HUDEP-2 (cell line): ENCODE measurements at regions not wholly inside any gene's neighbourhood (a gene's known extent, or its start where the extent isn't known, plus 50 kb on each side); places are given as distances from the start of the nearest gene placed in this dataset.
A peak's percentile ranks its signal among the peaks of the same experiment; 100 is the strongest.

Experiments used
- DNase-seq, 76 experiments: peaks; one replicate each; lab custom pipeline; 2025; ENCODE audit not compliant: unreplicated experiment in 76 of 76; lab: John Stamatoyannopoulos, UW

DNA sequence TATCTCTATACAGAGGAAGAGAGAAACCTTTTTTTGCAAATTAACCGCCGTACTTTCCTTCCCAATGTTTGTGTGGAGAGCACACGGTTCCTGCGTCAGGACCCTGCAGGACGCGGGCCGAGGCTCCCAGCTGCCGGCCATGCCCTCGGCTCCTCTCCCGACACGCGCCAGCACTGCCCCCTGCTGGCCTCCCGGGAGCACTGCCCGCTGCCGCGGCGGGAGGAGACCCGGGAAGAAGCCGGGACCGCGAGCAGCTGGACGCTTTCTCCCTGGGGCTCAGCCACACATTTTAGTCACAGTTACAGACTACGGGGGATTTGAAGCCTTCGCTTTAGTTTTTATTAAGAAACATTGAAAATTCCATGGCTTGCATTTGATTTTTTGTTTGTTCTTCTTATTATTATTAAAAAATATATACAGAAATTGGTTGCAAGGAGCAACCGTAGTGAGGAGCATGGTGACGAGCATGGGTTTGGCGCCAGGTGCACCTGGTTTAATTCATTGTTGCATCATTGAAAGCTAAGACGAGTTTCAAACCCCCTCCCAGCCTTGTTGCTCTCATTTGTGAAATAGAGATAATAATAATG lies 401.2 kb downstream of the GALR1 start:
- peak in 60 of 76 experiments; percentile 1 to 81 (median 32) for DNase-seq

DNA sequence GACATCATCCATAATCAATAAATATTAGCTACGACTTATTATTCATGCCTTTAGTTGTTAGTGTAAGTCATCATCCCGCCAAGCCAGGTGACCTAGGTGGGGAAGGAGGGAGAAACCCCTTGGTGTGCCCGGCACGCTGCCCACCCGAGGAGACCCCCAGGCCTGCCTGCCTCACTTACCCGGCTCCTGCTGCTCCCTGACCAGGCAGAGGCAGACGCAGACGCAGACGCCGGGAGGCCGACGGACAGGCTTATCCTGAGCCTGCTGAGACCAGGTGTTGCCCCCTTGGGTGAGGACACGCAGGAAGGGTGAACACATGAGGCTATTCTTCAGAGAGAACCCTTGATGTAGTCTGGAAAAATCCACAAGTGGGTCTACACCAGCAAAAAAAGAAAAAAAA lies 401.8 kb downstream of the GALR1 start:
- no peak for DNase-seq

DNA sequence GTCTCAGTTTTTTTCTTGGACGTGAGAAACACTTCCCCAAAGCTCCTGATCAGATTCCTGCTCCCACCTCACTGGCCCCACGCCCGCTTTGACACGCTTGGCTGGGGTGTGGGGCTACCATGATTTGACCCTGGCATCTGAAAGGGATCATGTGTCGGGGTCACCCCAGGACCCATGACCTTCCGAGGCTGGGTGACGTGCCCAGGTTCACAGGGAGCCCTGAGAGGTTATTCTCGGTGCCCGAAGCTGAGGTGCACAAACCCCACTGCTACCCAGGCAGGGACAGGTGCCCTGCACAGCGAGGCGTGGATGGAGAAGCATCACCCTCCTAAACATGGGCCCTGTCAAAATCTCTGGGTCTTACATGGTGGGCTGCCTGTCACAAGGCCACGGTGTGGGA lies 404.1 kb downstream of the GALR1 start:
- DNase-seq: no peak

DNA sequence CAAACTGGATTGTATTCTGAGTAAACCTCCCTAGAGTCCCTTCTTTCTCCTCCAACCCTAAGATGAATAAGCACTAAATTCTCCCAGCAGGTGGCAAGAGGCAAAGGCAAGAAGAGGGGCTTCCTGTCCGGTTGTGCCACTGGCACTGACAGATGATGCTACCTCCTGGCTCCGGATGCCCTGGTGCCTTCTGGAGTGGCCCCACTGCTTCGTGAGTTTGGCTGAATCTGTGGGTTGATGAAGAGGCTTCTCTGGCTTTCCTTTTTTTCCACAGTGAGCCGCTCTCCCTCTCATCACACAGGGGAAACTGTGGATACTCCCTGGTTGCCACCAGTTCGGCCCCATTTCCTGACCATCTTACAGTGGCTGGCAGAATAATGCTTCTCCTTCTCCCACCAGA lies 404.7 kb downstream of the GALR1 start:
- DNase-seq: no peak

DNA sequence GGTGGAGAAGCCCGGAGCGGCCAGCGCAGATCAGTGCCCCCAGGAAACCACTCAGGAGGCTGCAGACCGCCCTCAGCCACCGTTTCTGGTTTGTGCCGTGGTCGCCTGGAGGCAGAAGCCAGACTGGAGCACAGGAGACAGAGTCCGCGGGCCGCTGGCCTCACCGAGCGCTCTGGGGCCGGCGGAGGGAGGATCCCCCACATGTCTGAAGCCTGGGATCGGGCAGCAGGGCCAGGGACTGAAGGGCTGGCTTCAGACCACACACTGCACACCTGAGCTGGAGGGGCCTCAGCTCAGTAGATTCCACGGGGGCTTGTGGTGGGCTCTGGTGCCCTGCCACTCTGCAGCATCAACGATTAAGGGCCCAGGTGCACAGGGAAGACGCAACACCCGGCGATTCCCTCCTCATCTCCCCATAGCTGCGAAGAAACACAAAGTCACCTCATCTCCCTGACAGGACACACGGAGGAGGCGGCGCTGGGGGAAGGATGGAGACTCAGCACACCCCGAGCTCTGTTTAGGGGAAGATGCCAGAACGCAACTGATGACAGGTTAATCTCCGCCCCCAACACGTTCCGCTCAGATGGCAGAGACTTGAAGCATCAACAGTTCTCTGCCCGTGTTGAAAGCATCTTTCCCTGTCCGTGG lies 408.1 kb downstream of the GALR1 start:
- DNase-seq: no peak

DNA sequence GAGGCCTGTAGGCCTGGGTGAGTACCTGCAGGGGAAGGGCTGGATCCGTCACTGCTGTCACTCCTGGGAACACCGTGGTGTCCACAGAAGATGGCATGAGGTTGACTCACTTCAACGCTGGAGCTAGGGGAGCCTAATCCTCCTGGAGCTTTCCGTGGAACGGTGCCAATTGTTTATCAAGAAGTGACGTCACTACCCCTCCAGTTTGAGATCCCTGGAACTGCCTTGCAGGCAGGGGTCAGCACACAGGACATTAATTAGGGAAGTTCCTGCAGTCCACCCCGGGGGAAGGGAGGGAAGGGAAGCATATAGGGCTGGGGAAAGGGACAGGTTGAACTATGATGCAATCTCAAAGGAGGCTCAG lies 408.6 kb downstream of the GALR1 start:
- DNase-seq: no peak

DNA sequence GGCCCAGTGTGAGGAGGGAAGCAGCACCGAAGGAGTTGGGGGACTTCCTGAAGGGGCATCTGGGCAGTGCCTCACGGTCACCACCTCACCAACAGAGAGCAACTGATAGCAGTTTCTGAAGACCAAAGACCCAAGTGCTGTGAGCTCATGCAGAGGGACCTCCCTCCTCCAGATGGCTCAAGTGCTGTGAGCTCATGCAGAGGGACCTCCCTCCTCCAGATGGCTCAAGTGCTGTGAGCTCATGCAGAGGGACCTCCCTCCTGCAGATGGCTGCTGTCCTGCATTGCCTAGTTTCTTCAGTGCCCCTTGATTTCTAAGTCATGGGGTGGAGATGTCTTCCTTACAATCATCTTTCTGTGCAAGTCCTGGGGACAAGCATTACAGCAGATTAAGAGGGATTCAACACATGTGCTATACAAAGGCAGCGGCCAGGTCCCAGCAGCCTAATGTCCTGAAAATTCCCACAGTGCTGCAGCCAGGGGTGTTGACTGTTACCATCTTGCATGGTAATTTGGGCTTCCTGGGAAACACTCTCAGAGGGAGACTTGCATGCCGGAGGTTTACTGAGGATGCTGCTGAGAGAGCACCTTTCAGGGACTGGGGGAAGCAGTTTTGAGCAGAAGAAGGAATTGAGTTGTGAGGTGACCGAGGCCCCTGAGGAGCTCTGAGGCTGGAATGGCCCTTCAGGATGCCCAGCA lies 409.3 kb downstream of the GALR1 start:
- no peak for DNase-seq

DNA sequence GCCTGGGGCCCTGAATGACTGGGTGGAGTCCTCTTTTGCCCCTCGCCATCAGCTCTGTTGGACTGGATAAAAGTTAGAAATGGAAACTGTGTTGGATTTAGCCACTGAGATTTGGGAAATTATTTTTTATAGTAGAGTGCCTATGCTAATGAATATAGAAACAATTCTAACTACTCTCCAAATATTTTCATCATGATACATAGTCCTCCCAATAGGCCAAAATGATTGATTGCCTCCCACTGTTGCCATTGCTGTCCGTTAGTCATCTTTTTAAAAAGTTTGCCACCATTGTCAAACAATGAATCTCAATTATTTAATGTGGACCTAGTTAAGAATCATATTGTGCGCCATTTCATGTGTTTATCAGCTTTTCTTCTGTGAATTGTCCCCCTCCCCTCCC lies 417.0 kb downstream of the GALR1 start:
- no peak for DNase-seq

DNA sequence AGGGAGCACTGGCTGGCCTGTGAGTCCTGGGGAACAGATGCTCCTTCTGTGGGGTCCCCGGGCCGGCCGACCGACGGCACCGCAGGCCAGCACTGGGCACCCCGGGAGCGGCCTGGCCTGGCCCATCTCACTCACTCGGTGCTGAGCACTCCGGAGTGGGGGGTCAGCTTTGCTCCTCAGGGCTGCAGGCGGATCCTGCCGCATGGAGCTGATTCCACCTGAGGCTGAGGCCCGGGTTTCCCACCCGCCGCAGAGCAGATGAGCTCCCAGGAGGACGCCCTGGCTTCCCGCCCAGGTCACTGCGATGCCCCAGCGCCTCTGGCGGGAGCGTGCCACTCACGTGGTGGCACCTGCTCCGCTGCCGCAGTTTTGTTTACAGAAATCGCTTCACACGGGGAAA lies 418.6 kb downstream of the GALR1 start:
- no peak for DNase-seq

DNA sequence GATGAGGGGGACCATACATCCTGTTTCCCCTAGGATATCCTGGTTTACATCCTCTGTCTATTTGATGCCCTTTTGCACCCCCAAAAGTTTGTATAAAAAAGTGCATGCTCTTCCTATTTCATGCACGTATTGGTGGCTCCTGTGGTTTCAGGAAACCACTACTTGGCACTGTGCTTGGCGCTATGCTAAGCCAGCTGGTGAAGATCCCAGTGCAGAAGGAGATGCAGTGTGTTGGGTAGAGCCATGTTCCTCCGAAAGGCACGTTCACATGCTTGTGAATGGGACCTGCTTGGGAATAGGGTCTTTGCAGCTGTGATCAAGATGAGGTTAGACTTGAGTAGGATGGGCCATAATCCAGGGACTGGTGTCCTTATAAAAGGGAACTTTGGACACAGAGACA lies 419.7 kb downstream of the GALR1 start:
- DNase-seq: no peak

DNA sequence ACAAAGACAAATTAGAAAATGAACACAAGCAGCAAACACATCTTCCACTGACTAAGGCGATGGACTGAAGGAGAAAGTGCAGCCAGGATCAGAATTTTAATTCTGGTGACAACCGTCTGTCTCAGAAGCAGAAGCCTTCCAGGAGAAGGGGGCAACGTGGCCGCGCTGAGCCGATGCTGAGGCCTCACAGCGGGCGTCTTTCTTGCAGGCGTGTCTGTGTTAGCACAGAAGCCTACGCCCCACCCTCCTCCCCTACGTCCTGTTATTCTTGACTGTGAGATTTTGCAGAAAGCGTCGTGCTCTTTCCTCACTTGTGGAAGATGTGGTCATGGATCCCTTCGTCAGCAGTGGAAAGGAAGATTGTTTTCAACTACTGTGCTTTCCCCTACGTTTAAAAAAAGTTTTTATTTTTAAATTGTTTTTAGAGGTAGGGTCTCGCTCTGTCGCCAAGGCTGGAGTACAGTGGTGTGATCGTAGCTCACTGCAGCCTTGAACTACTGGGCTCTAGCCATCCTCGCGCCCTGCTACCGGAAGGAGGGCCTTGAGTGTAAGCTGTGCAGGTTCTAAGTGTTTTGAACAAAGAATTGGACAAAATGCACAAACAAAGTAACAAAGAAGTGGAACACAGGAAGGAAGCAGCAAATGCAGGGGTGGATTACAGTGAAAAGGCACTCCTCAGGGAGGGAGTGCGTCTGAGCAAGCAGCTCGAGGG lies 422.0 kb downstream of the GALR1 start:
- DNase-seq: no peak

DNA sequence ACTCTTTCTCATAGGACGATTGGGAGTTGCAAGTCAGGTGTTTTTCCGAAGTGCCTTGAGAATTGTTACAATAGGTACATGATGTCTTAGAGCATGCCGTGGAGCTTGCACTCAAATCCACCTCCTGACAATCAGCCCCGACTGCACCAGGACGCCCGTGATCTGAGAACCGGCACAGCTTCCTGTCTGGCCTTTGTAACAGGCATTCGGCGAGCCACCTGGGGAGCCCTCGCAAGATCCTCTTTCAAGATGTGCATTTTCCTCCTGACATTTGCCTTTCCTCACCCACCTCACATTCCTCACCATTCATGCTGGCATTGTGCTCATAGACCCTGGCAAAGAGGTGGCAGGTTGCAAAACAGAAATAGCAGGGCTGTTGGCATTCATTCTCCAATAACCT lies 427.3 kb downstream of the GALR1 start:
- no peak for DNase-seq

DNA sequence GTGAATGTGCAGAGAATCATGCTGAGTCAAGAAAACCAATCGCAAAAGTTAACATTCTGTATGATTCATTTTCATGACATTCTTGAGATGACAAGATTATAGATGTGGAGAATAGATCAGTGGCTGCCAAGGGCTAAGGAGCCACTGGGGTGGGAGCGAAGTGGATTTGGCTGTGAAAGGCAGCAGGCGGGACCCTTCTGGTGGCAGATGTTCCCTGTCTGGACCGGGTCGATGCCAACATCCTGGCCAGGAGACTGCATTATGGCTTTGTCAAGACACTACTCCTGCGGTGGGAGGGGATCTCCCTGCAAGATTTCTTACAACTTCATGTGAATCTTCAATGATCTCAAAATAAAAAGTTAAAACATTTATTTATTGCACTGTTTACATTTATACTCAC lies 427.9 kb downstream of the GALR1 start:
- no peak for DNase-seq

DNA sequence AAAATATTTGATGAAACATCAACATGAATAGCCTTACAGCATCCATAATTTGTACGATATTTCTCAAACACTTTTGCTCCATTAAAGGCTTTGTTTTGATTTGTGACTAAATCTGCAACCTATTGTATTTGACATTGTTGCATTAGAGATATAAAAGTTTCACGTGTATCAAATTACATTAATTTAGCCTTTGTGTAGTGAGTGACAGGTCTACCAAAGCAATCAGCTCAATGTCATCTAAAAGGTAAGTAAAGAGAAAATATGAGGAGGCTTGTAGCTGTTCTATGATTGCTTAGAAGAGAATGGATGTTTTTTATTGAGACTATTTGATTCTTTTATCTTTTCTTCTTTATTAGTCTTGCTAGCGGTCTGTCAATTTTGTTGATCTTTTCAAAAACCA lies 430.2 kb downstream of the GALR1 start:
- DNase-seq: no peak

DNA sequence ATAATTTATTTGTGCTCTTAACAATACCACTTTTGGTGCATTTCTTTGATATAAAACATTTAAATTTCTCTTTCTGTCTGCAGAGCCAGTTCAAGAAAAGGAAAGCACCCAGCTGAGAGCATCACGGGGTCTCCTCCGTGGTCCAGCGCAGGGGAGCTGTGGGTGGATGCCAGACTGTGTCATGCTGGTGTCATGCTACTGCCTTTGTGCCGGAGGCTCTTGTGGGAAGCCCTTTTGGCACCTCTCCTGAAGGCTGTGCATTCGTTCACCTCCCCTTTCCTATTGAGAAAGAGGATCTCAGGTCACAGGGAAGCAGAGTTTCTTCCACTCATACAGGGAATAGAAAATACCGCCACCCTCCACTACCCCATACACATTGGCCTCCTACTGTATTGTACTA lies 450.4 kb downstream of the GALR1 start:
- no peak for DNase-seq

DNA sequence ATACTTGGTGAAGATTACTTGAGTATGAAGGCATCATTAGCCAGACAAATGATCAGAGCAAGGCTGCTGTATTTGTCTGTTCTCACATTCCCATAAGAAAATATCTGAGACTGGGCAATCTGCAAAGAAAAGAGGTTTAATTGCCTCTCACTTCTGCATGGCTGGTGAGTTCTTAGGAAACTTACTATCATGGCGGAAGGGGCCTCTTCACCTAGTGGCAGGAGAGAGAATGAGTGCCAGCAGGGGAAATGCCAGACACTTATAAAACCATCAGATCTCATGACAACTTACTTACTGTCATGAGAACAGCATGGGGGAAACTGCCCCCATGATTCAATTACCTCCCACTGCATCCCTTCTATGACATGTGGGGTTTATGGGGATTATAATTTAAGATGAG lies 452.3 kb downstream of the GALR1 start:
- no peak for DNase-seq

DNA sequence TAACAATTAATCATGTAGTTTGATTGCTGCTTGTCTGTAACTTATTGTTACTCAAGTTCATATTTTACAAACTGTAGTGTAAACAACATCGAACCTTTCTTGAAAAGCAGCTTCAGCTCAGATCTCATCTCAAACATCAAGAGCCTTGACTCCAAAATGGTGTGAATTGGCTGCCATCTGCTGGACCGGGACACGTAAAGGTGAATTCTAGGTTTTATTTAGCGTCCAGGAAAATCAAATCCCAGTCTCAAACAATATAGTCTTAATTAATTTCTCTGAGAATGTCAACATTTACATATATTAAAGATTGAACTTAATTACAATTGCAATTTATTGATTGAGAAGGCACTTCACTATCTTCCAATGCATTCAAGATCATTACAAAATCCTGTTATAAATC lies 453.0 kb downstream of the GALR1 start:
- peak in 2 of 76 experiments; percentile 2 to 8 for DNase-seq

DNA sequence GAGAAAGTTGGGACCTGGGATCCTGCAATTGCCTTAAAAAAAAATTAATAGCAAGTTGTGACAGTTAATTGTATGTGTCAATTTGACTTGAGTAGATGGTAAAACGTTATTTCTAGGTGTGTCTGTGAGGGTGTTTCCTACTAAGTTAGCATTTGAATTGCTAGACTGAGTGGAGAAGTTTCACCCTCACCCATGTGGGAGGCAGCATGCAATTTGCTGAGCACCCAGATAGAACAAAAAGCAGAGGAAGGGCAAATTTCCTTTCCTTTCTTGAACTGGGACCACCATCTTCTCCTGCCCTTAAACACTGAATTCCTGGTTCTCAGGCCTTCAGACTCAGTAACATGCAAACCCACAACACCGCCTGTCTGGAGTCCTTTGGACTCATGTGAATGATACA lies 455.7 kb downstream of the GALR1 start:
- no peak for DNase-seq

DNA sequence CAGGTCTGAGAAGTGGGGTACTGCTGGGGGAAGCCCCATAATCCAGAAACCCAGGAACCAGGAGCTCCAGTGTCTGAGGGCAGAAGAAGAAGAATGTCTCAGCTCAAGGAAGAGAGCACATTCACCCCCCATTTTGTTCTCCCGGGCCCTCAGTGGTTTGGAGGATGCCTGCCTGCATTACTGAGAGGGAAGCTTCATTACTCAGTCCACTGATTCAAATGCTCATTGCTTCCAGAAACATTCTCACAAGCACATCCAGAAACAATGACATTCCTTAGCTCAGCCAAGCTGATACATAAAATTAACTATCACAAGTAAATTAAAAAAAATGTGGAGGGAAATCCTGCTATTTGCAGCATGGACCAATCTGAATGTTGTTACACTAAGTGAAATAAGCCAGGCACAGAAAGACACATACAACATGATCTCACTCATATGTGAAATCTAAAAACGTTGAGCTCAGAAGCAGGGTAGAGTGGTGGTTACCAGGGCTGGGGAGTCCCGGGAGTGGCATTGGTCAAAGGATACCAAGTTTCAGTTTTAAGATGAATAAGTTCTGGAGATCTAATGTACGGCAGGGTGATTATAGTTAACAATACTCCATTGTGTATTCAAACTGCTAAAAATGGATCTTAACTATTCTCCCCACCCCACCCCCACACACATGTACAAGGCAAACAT lies 459.3 kb downstream of the GALR1 start:
- DNase-seq: no peak

DNA sequence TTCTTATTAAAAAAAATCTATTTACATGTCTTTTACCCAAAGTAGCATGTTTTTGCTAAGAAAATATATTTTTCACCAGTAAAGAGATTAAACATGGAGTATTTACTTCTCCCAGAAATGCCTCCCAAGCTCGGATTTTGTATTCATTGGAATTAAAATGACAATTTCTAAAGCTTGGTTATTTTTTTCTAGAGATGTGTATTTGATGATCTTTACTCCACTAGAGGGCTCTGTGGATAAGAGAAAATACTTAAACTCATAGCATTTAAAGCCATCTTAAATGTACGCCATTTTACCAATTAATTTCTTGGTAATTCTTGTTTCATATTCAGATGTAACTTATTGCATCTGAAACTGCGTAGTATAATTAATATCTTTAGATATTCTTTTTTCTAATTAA lies 461.4 kb downstream of the GALR1 start:
- DNase-seq: peak in 1 of 76 experiments; percentile 4

DNA sequence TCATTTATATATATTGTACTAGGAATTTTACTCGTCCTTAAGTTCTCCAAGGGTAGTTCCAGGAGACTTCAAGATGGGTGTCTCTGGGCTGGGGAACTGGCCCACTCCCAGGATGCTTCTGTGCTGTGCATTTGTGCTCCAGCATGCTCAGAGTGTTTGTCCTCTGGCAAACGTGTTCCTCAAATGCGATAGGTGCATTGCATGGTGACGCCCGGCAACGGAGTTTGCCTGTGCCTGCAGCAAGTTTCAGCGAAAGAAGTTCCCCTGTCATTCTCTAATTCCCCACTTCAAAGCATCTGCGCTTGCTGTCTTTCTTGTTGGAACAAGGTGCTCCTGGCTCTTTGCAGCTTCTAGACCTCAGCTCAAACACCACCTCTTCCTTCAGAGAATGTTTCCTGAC lies 465.1 kb downstream of the GALR1 start:
- no peak for DNase-seq
